ENCODE measurements at regions not wholly inside any gene's neighbourhood (a gene's known extent, or its start where the extent isn't known, plus 50 kb on each side); places are given as distances from the start of the nearest gene placed in this dataset.

- TF ChIP-seq EZH2 (IDR thresholded peaks at IDR 0.05), result no peak
- TF ChIP-seq POLR2AphosphoS5 (IDR thresholded peaks at IDR 0.05; ENCODE audit: borderline replicate concordance, low read depth, low read length), result no peak
Measured at GRCh38 chr6:4209196-4209595, 73.8 kb upstream of the ECI2 start.

All from SK-N-MC (cell line).